Islet of Langerhans (tissue), 1 donor: ENCODE measurements at regions not wholly inside any gene's neighbourhood (a gene's known extent, or its start where the extent isn't known, plus 50 kb on each side); places are given as distances from the start of the nearest gene placed in this dataset.
"Not testable (repeated sequence)": the region's sequence is repeated elsewhere in the genome, so short reads cannot be mapped to it uniquely, and the experiment has no call there.

Experiments
- FAIRE-seq: peaks from one replicate; lab custom pipeline; 2011; peaks lifted over from hg19 to GRCh38; lab: Jason Lieb, UNC

DNA sequence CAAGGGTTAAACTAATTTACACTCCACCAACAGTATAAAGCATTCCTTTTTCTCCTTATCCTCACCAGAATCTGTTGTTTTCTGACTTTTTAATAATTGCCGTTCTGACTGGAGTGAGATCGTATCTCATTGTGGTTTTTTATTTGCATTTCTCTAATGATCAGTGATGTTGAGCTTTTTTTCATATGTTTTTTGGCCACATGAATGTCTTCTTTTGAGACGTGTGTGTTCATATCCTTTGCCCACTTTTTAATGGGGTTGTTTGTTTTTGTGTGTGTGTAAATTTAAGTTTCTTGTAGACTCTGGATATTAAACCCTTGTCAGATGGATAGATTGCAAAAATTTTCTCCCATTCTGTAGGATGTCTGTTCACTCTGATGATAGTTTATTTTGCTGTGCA lies 345.7 kb upstream of the ZNF608 start:
- not testable (repeated sequence) for FAIRE-seq

DNA sequence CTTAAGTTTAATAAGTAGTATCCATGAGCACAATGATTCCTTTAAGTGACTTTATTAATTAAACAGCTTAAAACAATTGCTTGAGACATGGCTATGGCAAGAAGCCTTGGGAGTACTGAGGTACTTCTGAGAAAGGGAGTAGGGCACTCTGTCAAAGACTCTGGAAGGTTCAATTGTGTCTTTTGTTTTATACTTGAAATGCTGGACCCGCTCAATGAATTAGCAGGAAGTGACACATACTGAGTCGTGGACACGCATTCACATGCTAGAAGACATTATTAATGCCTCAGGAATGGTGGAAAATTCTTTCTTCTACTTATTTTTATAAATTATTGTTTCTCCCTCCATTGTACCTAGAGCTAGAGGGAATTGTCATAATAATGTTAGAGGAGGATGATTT lies 347.3 kb upstream of the ZNF608 start:
- no peak for FAIRE-seq

DNA sequence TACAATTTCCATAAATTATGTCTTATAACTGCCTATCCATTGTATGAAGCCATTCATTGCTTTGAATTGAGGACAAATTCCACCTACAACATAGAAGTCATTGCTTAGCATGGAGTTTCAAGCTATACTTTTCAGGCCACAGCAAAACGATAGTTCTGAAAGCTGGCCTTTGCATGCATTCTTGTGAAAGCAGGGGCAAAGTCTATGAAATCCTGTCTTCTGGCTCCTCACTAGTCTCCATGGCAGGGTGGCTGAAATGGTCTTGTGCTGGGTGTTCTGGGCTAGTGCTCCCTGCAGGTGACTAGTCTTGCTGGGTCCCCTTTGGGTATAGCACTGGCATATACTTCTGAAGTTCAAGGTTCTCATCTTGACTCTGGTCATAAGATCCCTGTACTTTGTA lies 353.9 kb upstream of the ZNF608 start:
- no peak for FAIRE-seq

DNA sequence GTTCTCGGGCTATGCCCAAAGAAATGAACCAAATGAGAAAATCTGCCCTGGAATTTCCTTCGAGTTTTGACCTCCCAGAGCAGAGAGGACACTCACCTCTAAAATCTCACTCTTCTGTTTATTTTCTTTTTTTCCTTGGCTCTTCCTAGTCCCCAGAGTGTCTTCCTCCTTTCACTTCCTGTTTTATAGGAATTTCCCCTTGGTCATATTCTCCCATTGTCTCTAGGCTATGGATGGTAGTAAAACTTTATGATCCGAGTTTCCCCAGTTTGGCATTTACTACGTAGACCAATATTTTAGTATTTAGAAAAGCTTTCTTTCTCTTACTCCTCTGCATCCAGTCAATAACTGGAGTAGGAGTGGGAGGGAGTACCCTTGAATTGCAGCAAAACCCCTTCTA lies 354.5 kb upstream of the ZNF608 start:
- no peak for FAIRE-seq

DNA sequence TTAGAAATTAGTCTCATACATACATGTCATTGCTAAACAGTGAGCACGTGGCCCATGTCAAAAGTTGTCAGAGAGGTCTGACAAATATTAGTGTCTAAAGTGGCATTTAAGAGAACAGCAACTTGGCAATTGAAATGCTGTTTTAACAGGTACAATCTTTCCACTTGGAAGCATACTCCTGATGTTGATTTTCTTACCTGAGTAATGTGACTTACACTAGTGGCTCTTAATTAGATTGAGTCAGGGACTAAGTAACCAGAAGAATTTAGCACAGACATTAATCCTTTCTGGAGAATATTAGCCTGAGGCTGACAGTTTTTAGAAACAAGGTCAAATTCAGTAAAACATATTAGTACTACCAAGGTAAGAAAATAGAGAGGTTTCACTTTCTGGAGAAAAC lies 357.0 kb upstream of the ZNF608 start:
- no peak for FAIRE-seq

DNA sequence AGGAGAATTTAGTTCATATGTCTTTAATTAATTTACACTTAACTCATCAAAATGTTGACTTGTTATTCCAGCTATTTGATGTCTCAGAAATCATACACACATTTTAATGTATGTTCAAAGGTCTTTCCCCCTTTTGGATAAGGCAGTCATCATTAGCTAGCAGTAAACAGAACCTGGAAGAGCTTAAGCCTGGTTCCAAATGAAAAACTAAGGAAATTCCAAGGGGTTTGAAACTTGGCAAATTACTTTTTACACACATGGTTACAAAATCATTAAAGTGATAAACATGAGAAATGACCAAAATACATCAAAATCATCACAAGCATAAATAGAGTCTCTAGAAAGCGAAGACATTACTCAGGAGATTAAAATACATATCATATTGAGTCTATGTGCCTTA lies 359.8 kb upstream of the ZNF608 start:
- no peak for FAIRE-seq

DNA sequence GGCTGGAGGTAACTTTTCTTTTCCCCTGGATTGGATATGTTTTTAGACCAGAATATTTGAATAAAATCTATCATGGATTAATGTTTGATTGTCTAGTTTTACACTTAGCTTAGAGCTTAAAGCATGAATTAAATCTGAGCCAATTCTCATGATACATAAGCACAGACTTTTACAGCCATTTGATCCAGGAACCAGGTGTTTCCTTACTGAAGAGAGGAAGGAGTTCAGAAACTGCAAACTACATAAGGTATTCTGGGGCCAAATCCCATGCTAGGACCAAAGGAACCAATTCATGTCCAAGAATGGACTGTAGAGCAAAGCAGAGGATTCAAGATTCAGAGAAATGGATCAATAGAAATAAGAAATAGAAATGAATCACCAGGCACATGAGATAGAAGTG lies 360.4 kb upstream of the ZNF608 start:
- FAIRE-seq: no peak

DNA sequence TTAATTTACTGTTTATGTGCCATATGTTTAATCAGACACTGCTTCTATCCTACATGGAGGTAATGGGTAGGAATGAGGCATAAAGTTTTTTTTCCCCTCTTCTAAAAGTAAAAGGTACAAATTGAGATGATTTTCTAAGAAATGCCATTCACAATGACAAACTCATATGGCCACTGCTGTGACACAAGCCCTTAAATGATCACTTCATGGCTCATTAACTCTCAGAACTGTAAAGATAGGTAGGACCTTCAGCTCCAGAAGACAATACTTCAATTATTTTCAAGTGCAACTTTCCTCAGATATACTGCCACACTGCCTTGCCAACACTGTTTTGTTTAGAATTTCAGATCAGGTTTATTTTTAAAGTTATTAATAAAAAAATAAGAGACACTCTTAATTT lies 362.9 kb upstream of the ZNF608 start:
- no peak for FAIRE-seq

DNA sequence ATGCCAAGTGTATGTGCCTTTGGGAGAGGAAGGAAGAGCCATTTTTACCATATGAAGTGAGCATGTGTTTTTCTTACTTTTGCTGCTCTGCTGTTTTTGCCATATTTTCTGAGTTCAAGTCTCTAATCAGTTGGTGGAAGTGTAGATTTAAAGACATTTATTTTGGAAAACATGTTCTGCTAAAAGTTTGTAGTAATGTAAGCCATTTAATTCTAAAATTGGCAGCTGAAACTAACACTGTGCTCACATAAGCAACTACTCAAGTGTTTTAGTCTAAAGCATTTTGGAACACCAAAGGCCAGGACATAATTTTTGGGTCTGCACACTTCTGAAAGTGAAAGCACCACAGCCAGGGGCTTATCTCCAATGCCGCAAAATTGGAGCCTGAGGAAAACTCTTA lies 363.4 kb upstream of the ZNF608 start:
- FAIRE-seq: no peak

DNA sequence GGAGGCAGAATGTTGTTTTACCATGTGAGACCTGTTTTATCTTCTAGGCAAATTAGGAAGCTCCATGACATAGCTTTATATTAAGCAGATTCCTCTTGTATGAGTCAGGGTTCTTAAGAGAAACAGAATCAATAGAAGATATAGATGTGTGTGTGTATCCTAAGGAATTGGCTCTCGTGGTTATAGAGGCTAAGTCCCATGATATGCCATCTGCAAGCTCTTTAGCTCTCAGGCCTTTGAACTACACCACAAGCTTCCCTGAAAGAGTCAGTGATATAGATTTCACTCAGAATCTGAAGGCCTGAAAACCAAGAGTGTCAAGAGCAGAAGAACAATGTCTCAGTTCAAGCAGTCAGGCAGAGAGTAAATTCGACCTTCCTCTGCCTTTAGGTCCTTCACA lies 365.8 kb upstream of the ZNF608 start:
- no peak for FAIRE-seq

DNA sequence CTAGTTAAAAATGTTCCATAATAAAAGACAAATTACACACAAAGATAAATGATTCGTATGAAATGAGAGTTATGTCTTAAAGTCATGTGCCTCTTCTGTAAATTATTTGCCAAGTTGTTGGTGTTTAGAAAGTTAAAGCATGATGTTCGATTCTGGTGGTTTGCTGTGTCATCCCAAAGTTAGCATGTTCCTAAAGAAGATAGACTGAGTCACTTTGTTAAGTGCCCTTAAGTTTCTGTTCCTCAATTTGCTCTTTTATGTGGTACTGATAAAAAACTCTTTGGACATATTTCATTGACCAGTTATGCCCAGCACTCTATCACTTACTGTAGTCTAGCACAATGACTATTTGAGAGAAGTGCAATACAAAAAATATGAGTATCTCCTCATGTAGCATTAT lies 366.9 kb upstream of the ZNF608 start:
- FAIRE-seq: no peak

DNA sequence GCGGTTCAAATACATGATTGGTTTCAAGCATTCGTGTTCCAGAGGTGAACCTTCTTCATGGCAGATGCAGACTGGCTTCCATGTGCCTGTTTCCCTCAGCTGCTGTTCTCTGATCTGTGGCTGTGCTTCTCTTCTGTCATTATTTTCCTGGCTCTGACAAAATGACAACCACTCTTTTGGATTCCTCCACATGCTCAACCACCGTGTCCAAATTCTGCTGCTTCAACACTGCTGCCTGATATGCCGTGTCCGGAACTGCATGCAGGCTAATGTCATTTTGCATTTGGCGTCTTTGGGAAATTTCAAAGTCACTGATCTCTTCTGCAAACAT lies 368.7 kb upstream of the ZNF608 start:
- FAIRE-seq: no peak

DNA sequence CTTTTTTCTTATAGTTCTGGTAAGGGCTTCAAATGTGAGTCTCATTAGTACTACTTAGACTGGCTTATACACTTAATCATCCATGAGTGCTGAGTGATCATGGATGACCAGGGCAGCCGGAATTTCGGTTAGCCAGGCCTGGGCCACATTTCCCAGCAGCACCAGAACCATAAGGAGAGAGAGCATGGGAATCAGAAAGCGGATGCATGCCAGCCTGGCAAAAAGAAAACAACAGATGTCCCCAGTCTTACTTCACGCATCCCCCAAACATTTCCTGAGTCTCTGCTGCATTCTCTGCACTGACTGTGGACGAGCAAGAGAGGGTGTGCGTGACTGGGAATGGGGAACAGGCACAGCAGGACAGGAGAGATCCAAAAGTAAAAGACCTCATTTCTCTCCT lies 371.1 kb upstream of the ZNF608 start:
- FAIRE-seq: no peak

DNA sequence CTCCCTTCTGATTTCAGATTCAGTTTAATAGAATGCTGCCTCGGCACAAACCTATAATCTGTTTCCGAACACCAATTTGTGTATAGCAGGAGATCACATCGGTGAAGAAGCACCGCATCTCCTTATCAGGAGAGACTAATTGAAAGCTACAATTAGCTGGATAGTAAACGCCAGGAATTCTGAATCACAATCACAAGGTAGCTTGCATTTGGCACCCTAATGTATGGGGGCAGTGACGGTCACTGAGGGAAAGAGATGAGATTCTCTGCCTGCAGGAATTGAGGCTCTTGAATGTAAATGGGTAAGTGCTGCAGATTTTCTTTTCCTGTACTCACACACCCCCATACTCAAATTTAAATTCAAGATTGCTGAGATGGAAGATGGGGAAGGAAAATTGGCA lies 373.6 kb upstream of the ZNF608 start:
- no peak for FAIRE-seq

DNA sequence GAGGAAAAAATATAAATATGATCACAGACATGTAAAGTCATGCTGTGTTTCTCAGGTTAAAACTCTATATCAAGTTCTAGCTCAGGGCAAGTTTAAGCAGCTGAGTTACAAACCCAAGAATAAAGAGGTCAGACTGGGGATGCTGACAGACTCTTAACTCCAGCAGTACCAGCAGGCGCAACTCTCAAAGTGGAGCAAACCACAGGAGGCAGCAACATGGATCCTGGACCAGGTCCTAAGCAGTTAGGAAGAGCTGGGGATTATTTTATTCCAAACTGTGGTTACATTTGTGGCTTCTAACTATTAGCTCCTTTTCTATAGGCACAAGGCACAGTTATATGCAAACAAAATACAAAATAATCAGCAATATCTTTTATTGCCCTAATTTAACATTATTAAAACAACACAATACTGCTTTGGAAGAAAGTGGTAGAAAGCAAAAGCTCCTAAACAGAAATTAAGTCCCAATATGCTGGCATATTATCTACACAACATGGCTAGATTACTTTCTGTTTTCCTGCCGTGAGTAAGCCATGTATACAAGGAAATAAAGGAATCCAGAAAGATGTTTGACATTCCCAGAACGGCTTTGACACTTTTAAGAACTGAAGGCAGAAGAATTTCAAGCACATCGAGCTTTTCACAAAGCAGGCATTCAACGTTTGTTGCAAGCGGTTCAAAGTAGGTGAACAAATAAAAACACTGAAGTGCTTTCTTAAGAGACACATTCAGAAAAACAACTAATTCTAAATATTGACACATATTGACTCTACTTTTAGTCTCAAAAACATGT lies 378.8 kb upstream of the ZNF608 start:
- FAIRE-seq: no peak

DNA sequence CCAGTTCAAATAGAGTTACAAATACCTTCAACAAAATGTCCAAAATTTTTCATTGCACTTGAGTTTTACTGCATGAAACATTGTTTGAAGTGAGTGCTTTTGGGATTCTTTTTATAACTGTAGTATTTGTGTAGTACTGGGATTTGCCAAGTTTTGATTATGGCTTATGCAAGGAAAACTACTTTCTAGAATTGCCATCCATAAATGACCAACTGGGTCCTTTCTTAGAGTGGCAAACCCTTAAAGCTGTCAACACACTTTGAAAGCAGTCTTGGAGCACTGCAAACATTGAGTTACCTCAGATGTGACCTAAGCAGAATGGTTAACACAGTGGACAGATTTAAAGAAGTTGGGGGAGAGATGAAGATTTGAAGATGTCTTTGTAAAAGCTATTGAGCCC lies 379.6 kb upstream of the ZNF608 start:
- no peak for FAIRE-seq

DNA sequence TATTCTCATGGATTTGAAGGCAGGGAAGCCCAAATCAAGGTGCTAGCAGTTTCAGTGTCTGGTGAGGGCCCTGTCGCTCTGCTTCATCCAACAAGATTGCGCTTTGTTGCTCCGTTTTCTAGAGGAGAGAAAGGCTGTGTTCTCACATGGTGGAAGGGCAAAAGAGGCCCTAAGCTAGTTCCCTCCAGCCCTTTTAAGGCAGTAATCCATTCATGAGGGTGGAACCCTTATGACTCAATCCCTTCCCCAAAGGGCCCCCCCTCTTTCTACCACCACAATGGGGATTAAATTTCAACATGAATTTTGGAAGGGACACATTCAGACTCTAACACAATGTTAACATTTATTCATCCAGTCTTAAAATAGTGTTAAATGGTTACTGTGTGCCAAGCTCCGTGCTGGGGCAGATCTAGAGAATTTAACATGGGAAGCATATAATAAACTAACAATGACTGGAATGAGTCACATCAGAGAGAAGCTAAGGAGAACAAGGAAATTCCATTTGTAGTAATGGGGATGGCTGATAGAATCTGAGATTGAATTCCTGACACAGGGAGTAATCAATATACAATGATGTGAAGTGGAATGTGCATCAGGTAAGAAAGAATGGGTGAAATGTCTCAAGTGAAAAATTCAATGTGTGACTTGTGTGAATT lies 382.8 kb upstream of the ZNF608 start:
- FAIRE-seq: no peak

DNA sequence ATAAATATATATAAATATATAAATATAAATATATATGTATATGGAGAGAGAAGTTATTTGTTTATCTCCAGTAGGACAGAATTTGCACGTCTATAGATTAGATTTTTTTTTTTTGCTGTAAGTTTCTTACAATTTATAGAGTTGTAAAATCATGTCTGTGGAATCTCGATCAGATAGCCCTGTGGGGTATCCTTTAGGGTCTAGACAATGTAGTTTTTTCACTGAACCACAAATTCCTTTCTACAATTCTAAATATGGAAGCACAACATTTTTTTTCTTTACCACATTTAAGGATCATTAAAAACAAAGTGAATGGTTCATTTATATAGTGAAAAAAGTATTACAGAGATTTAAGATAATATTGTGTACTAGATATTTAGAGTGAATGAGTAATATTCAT lies 384.2 kb upstream of the ZNF608 start:
- no peak for FAIRE-seq

DNA sequence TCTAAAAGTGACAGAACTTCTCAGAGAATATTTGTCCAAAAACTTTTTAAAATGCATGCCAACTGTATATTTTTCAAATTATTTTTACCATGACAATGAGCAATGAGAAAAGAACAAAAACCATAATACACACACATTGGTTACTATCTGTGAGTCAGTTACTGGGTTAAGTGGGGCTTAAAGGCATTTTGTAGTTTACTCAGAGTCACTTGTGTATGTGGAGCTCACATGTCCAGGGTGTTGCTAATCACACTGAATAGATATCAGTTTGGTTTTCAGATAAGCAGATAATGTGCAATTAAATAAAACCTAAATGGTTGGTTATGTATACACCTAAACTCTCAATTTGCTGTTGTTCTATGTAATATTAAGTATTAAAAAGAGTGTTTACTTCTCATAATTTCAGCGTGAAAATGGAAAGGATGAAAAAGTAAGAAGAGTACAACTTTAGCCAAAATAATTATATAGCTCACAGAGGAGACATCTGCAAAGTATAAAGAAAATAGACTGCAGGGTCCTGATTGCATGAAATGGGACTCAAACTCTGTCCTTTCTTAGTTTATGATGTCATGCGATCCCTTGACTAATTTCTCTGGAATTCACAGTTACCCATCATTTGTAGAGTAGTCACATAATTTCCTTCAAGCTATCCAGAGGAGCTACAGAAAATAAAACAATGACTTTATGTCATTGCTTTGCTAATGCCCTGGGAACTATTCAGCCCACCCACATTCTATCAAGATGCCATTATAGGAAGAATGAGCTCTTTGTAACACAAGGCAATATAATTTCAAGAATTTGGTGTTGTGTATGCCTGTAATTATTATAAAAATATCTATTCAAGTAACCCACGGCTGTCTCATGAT lies 388.0 kb upstream of the ZNF608 start:
- no peak for FAIRE-seq

DNA sequence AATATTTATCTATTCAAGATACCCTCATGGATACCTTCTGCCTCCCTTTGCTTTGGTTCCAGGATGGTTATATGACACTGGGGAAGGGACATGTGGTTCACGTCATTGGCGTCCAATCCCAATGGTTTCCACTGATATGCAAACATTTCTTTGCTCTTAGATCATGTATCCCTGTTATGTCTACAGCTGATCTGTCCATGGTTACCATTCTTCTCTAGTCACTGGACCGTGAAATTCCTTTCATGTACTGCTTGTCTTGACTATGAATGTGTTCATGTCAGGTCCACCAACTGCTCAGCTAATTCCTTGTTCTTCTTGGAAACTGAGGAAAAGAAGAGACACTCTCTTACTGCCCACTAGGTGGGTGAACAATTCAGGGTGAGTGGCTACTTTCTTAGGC lies 391.1 kb upstream of the ZNF608 start:
- no peak for FAIRE-seq

DNA sequence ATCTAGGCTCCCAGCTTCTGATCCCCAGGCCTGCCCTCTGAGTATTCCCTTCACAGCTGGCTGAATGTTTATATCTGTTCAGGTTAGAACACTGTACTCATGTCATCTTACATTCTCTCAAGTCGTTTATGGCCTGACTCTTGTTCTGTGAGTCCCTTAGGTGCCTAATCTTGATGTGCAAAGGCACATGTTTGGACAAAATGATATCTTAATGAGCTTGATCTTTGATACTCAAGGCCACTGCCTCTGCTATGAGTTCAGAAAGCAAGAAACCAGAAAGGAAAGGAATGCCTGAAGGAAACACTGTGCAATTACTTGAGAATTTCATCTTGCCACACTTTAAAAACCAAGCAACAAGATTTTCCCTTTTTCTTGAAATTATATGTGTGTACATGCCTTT lies 391.8 kb upstream of the ZNF608 start:
- FAIRE-seq: no peak

DNA sequence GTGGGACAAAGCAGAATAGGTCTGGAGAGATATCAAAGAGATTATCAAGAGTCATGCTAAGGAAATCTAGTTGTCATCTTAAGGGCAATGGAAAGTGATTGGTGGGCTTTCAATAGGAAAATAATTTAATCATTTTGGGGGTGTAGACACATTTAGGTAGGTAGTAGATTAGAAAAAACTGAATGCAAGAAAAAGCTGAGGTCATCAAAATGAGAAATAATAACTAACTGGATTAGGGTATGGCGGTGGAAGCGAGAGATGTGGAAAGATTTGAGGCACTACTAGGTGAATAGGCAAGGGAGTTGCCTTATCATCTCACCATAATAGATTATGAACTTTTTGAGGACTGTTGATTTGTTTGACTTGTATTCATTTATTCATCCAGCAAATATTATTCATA lies 393.2 kb upstream of the ZNF608 start:
- no peak for FAIRE-seq

DNA sequence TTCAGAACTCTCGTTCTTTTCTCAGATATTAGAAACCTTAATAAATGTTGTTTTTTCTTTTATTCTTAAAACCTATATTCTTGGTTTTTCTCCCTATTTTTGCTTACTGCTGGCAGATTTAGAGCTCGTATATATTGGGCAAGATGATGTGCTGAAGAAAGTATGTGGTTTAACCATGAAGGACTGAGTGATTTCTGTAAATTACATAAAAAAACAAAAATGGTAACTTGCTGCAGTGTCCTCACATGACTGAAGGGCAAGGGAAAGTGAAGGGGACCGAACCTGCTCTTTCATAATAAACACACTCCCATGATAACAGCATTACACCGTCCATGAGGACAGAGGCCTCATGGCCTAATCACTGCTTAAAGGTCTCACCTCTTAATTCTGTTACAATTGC lies 393.8 kb upstream of the ZNF608 start:
- FAIRE-seq: no peak

DNA sequence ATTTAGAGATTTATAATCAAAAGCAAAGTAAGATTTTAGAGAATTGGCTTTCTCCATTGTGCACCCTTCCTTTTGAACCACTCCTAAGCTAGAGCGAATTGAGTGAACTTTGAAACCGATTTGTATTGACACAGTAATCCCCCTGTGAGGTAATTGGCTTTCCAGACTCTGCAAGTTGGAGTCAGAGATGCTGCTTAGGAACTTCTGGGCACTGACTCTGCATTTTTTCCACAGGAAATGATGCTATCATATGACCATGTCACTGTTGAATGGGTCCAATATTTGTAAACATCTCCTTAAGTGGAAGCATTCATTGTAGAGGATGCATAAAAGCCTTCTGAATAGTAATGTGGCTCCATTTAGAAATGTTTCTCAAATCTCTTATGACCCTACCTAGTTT lies 394.4 kb upstream of the ZNF608 start:
- no peak for FAIRE-seq
